ENCODE measurements at regions not wholly inside any gene's neighbourhood (a gene's known extent, or its start where the extent isn't known, plus 50 kb on each side); places are given as distances from the start of the nearest gene placed in this dataset.

DNA sequence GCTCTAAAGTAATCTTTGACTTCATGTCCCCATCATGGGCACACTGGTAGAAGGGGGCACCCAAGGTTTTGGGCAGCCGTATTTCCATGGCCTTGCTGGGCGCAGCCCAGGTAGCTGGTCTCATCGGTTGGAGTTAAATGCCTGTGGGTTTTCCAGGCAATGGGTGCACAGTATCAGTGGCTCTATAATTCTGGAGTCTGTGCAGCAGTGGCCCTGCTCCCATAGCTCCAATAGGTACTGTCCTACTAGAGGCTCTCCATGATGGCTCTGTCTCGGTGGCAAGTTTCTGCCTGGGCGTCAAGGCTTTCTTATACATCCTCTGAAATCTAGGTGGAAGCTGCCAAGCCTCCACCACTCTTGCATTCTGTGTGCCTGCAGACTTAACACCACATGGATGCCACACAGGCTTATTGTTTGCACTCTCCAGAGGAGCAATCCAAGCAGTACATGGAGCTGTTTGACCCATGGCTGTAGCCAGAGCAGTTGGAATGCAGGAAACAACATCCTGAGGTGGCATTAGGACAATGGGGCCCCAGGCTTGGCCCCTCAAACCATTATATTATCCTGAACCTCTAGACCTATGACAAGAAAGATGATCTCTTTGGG is 60.5 kb upstream of the UGT8 start:
- H3K9me3 Mint-ChIP-seq, result no peaks in the 10 kb centered on the region
- no peaks in the 10 kb centered on the region for H3K36me3 Mint-ChIP-seq (ENCODE audit: low read depth)
- intact Hi-C loops (cut with micrococcal nuclease), result no loop called here
- H3K27me3 Mint-ChIP-seq, result no peaks in the 10 kb centered on the region
- H3K4me1 Mint-ChIP-seq (ENCODE audit: low read depth), result no peaks in the 10 kb centered on the region
- H3K4me3 Mint-ChIP-seq, result no peak overlapping the region
- no peak overlapping the region for H3K27ac Mint-ChIP-seq

DNA sequence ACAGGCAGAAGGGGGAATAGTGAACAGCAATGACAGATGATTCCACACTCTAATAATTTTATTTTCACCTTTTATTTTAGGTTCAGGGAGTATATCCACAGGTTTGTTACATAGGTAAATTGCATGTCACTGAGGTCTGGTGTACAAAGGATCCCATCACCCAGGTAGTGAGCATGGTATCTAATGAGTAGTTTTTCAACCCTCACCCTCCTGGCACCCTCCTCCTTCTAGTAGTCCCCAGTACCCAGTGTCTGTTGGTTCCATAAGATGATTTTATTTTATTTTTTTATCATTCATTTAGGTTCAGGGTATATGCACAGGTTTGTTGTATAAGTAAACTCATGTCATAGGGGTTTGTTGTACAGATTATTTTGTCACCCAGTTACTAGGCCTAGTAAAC is 58.6 kb upstream of the UGT8 start:
- H3K27me3 Mint-ChIP-seq, result no peaks in the 10 kb centered on the region
- H3K4me3 Mint-ChIP-seq, result no peak overlapping the region
- H3K27ac Mint-ChIP-seq, result no peak overlapping the region
- no peaks in the 10 kb centered on the region for H3K4me1 Mint-ChIP-seq (ENCODE audit: low read depth)
- no peaks in the 10 kb centered on the region for H3K9me3 Mint-ChIP-seq
- no peaks in the 10 kb centered on the region for H3K36me3 Mint-ChIP-seq (ENCODE audit: low read depth)
- intact Hi-C loops (cut with micrococcal nuclease), result no loop called here

DNA sequence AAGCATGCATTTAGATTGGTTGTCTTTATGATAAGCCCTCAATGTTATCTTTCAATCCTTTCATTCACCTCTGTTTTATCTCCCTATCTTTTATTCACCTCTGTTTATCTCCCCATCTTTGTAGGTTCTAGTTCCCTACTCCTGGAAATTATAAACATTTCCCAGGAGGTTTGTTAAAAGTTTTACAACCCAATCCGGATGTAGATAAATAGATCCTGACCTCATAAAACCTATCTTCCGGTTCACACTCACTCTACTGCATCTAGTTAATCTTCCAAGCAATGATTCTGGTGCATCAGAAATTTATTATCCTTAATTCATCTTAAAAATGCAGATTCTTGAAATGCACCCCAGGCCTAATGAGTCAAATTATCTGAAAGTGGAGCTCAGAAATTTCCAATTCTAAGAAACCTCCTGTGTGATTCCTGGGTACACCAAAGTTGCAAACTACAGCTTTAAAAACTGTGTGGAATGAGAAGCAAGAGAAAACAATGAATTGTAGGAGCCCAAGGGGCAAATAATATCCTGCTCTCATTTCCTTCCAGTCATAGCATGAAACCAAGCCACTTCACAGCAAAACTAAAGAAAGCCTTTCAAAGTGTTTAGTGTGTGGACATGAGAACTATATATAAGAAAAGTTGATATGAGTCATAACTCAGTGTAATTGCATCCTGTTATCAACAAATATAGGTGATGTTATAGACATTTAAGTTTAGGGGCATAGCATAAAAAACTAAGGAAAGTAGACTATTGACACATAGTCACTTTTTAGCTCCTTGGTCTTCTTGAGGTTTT is 51.1 kb upstream of the UGT8 start:
- no peak overlapping the region for H3K27ac Mint-ChIP-seq
- H3K27me3 Mint-ChIP-seq, result no peaks in the 10 kb centered on the region
- H3K36me3 Mint-ChIP-seq (ENCODE audit: low read depth), result no peaks in the 10 kb centered on the region
- intact Hi-C loops (cut with micrococcal nuclease), result no loop called here
- H3K4me1 Mint-ChIP-seq (ENCODE audit: low read depth), result no peaks in the 10 kb centered on the region
- peaks cover 35% of the 10 kb centered on the region for H3K9me3 Mint-ChIP-seq
- H3K4me3 Mint-ChIP-seq, result no peak overlapping the region
